ENCODE measurements at regions not wholly inside any gene's neighbourhood (a gene's known extent, or its start where the extent isn't known, plus 50 kb on each side); places are given as distances from the start of the nearest gene placed in this dataset.

- H3K9me3 ChIP-seq (ENCODE audit: control insufficient read depth in 2 of 2, low read length in 2 of 2): no peaks in the 10 kb centered on the region
- H3K27me3 ChIP-seq (ENCODE audit: control insufficient read depth, insufficient read depth, low read length): peaks cover 2% of the 10 kb centered on the region
- Mint-ChIP-seq H3K4me3 (no peak overlapping the region), H3K9me3 (peaks cover 0 to 8% (median 0%) of the 10 kb centered on the region in 7 donors), H3K27me3 (peaks cover 4% of the 10 kb centered on the region), H3K4me1 (no peaks in the 10 kb centered on the region), H3K27ac (no peak overlapping the region), H3K36me3 (no peaks in the 10 kb centered on the region)
- no peaks in the 10 kb centered on the region for H3K36me3 ChIP-seq (ENCODE audit: control insufficient read depth, insufficient read depth, low read length)
- ATAC-seq (ENCODE audit: low read depth in 2 of 2) (no peak), DNase-seq (no peak)
- no peak overlapping the region for H3K27ac ChIP-seq (ENCODE audit: insufficient read depth, low read length, poor library complexity, severe bottlenecking)
- H3K4me1 ChIP-seq (ENCODE audit: control insufficient read depth, insufficient read depth, low read length, poor library complexity, severe bottlenecking): no peaks in the 10 kb centered on the region
- H3K4me3 ChIP-seq (ENCODE audit: low read depth, low read length): no peak overlapping the region
Measured at GRCh38 chr16:49910541-49911071, 54.7 kb upstream of the ZNF423 start.

- no peaks in the 10 kb centered on the region for H3K4me1 Mint-ChIP-seq
- H3K27me3 Mint-ChIP-seq: peaks cover 4% of the 10 kb centered on the region
- H3K4me3 Mint-ChIP-seq: no peak overlapping the region
- peaks cover 2% of the 10 kb centered on the region for H3K27me3 ChIP-seq (ENCODE audit: control insufficient read depth, insufficient read depth, low read length)
- no peak overlapping the region for H3K27ac Mint-ChIP-seq
- no peak overlapping the region for H3K4me3 ChIP-seq (ENCODE audit: low read depth, low read length)
- H3K36me3 ChIP-seq (ENCODE audit: control insufficient read depth, insufficient read depth, low read length): no peaks in the 10 kb centered on the region
- no peaks in the 10 kb centered on the region for H3K4me1 ChIP-seq (ENCODE audit: control insufficient read depth, insufficient read depth, low read length, poor library complexity, severe bottlenecking)
- peaks cover 0 to 8% (median 0%) of the 10 kb centered on the region in 7 donors for H3K9me3 Mint-ChIP-seq
- ATAC-seq (ENCODE audit: low read depth in 2 of 2): no peak
- H3K9me3 ChIP-seq (ENCODE audit: control insufficient read depth in 2 of 2, low read length in 2 of 2): no peaks in the 10 kb centered on the region
- no peak overlapping the region for H3K27ac ChIP-seq (ENCODE audit: insufficient read depth, low read length, poor library complexity, severe bottlenecking)
- no peaks in the 10 kb centered on the region for H3K36me3 Mint-ChIP-seq
- DNase-seq: no peak
Measured at GRCh38 chr16:49911430-49911829, 55.5 kb upstream of the ZNF423 start.

GRCh38 chr16:49912721-49913120, 56.8 kb upstream of the ZNF423 start:
- H3K27me3 Mint-ChIP-seq: peaks cover 4% of the 10 kb centered on the region
- Histone ChIP-seq H3K27ac (ENCODE audit: insufficient read depth, low read length, poor library complexity, severe bottlenecking) (no peak overlapping the region), H3K4me1 (ENCODE audit: control insufficient read depth, insufficient read depth, low read length, poor library complexity, severe bottlenecking) (no peaks in the 10 kb centered on the region), H3K36me3 (ENCODE audit: control insufficient read depth, insufficient read depth, low read length) (no peaks in the 10 kb centered on the region), H3K27me3 (ENCODE audit: control insufficient read depth, insufficient read depth, low read length) (peaks cover 2% of the 10 kb centered on the region), H3K4me3 (ENCODE audit: low read depth, low read length) (no peak overlapping the region), H3K9me3 (ENCODE audit: control insufficient read depth in 2 of 2, low read length in 2 of 2) (no peaks in the 10 kb centered on the region)
- H3K9me3 Mint-ChIP-seq: peaks cover 0 to 8% (median 0%) of the 10 kb centered on the region in 7 donors
- no peak for DNase-seq
- H3K4me3 Mint-ChIP-seq: no peak overlapping the region
- ATAC-seq (ENCODE audit: low read depth in 2 of 2): no peak
- H3K36me3 Mint-ChIP-seq: no peaks in the 10 kb centered on the region
- no peaks in the 10 kb centered on the region for H3K4me1 Mint-ChIP-seq
- H3K27ac Mint-ChIP-seq: no peak overlapping the region

GRCh38 chr16:49913720-49914119, 57.8 kb upstream of the ZNF423 start:
- H3K4me3 ChIP-seq (ENCODE audit: low read depth, low read length): no peak overlapping the region
- no peaks in the 10 kb centered on the region for H3K4me1 ChIP-seq (ENCODE audit: control insufficient read depth, insufficient read depth, low read length, poor library complexity, severe bottlenecking)
- no peak overlapping the region for H3K27ac Mint-ChIP-seq
- no peak for ATAC-seq (ENCODE audit: low read depth in 2 of 2)
- peaks cover 4% of the 10 kb centered on the region for H3K27me3 Mint-ChIP-seq
- peaks cover 2% of the 10 kb centered on the region for H3K27me3 ChIP-seq (ENCODE audit: control insufficient read depth, insufficient read depth, low read length)
- H3K9me3 Mint-ChIP-seq: peaks cover 0 to 8% (median 0%) of the 10 kb centered on the region in 7 donors
- H3K4me3 Mint-ChIP-seq: no peak overlapping the region
- DNase-seq: no peak
- no peaks in the 10 kb centered on the region for H3K4me1 Mint-ChIP-seq
- H3K36me3 ChIP-seq (ENCODE audit: control insufficient read depth, insufficient read depth, low read length): no peaks in the 10 kb centered on the region
- no peak overlapping the region for H3K27ac ChIP-seq (ENCODE audit: insufficient read depth, low read length, poor library complexity, severe bottlenecking)
- H3K36me3 Mint-ChIP-seq: no peaks in the 10 kb centered on the region
- no peaks in the 10 kb centered on the region for H3K9me3 ChIP-seq (ENCODE audit: control insufficient read depth in 2 of 2, low read length in 2 of 2)

GRCh38 chr16:49914657-49915056, 58.7 kb upstream of the ZNF423 start:
- H3K27ac Mint-ChIP-seq: no peak overlapping the region
- peaks cover 4% of the 10 kb centered on the region for H3K27me3 Mint-ChIP-seq

GRCh38 chr16:49918257-49918656, 62.3 kb upstream of the ZNF423 start:
- Histone ChIP-seq H3K9me3 (ENCODE audit: control insufficient read depth in 2 of 2, low read length in 2 of 2) (no peaks in the 10 kb centered on the region), H3K27me3 (ENCODE audit: control insufficient read depth, insufficient read depth, low read length) (no peaks in the 10 kb centered on the region), H3K27ac (ENCODE audit: insufficient read depth, low read length, poor library complexity, severe bottlenecking) (no peak overlapping the region), H3K36me3 (ENCODE audit: control insufficient read depth, insufficient read depth, low read length) (no peaks in the 10 kb centered on the region), H3K4me3 (ENCODE audit: low read depth, low read length) (no peak overlapping the region), H3K4me1 (ENCODE audit: control insufficient read depth, insufficient read depth, low read length, poor library complexity, severe bottlenecking) (no peaks in the 10 kb centered on the region)
- H3K27ac Mint-ChIP-seq: no peak overlapping the region
- H3K36me3 Mint-ChIP-seq: no peaks in the 10 kb centered on the region
- no peak for DNase-seq
- H3K4me1 Mint-ChIP-seq: no peaks in the 10 kb centered on the region
- H3K9me3 Mint-ChIP-seq: no peaks in the 10 kb centered on the region
- H3K27me3 Mint-ChIP-seq: no peaks in the 10 kb centered on the region
- no peak for ATAC-seq (ENCODE audit: low read depth in 2 of 2)
- H3K4me3 Mint-ChIP-seq: no peak overlapping the region

More at GRCh38 chr16:49914657-49915056, 58.7 kb upstream of the ZNF423 start:
- H3K4me1 ChIP-seq (ENCODE audit: control insufficient read depth, insufficient read depth, low read length, poor library complexity, severe bottlenecking): no peaks in the 10 kb centered on the region
- Mint-ChIP-seq H3K36me3 (no peaks in the 10 kb centered on the region), H3K4me3 (no peak overlapping the region), H3K4me1 (no peaks in the 10 kb centered on the region), H3K9me3 (peaks cover 0 to 8% (median 0%) of the 10 kb centered on the region in 7 donors)
- no peak overlapping the region for H3K4me3 ChIP-seq (ENCODE audit: low read depth, low read length)
- no peak overlapping the region for H3K27ac ChIP-seq (ENCODE audit: insufficient read depth, low read length, poor library complexity, severe bottlenecking)
- no peak for ATAC-seq (ENCODE audit: low read depth in 2 of 2)
- H3K27me3 ChIP-seq (ENCODE audit: control insufficient read depth, insufficient read depth, low read length): peaks cover 2% of the 10 kb centered on the region
- no peaks in the 10 kb centered on the region for H3K9me3 ChIP-seq (ENCODE audit: control insufficient read depth in 2 of 2, low read length in 2 of 2)
- no peaks in the 10 kb centered on the region for H3K36me3 ChIP-seq (ENCODE audit: control insufficient read depth, insufficient read depth, low read length)
- no peak for DNase-seq

- H3K9me3 ChIP-seq (ENCODE audit: control insufficient read depth in 2 of 2, low read length in 2 of 2): no peaks in the 10 kb centered on the region
- no peaks in the 10 kb centered on the region for H3K4me1 ChIP-seq (ENCODE audit: control insufficient read depth, insufficient read depth, low read length, poor library complexity, severe bottlenecking)
- DNase-seq: no peak
- no peak overlapping the region for H3K4me3 Mint-ChIP-seq
- no peaks in the 10 kb centered on the region for H3K4me1 Mint-ChIP-seq
- no peaks in the 10 kb centered on the region for H3K9me3 Mint-ChIP-seq
- H3K27me3 ChIP-seq (ENCODE audit: control insufficient read depth, insufficient read depth, low read length): no peaks in the 10 kb centered on the region
- no peak for ATAC-seq (ENCODE audit: low read depth in 2 of 2)
- H3K27ac Mint-ChIP-seq: no peak overlapping the region
- no peaks in the 10 kb centered on the region for H3K36me3 Mint-ChIP-seq
- H3K27ac ChIP-seq (ENCODE audit: insufficient read depth, low read length, poor library complexity, severe bottlenecking): no peak overlapping the region
- H3K36me3 ChIP-seq (ENCODE audit: control insufficient read depth, insufficient read depth, low read length): no peaks in the 10 kb centered on the region
- no peak overlapping the region for H3K4me3 ChIP-seq (ENCODE audit: low read depth, low read length)
- no peaks in the 10 kb centered on the region for H3K27me3 Mint-ChIP-seq
Measured at GRCh38 chr16:49919327-49919726, 63.4 kb upstream of the ZNF423 start.

GRCh38 chr16:49920397-49920796, 64.5 kb upstream of the ZNF423 start:
- no peaks in the 10 kb centered on the region for H3K36me3 Mint-ChIP-seq

More at GRCh38 chr16:49920397-49920796, 64.5 kb upstream of the ZNF423 start:
- Mint-ChIP-seq H3K27me3 (no peaks in the 10 kb centered on the region), H3K4me3 (no peak overlapping the region), H3K27ac (peak overlapping the region in 1 of 3 donors; percentile 18), H3K4me1 (no peaks in the 10 kb centered on the region), H3K9me3 (no peaks in the 10 kb centered on the region)
- H3K27me3 ChIP-seq (ENCODE audit: control insufficient read depth, insufficient read depth, low read length): no peaks in the 10 kb centered on the region
- H3K4me3 ChIP-seq (ENCODE audit: low read depth, low read length): no peak overlapping the region
- H3K36me3 ChIP-seq (ENCODE audit: control insufficient read depth, insufficient read depth, low read length): no peaks in the 10 kb centered on the region
- no peaks in the 10 kb centered on the region for H3K9me3 ChIP-seq (ENCODE audit: control insufficient read depth in 2 of 2, low read length in 2 of 2)
- ATAC-seq (ENCODE audit: low read depth in 2 of 2): no peak
- H3K27ac ChIP-seq (ENCODE audit: insufficient read depth, low read length, poor library complexity, severe bottlenecking): no peak overlapping the region
- no peaks in the 10 kb centered on the region for H3K4me1 ChIP-seq (ENCODE audit: control insufficient read depth, insufficient read depth, low read length, poor library complexity, severe bottlenecking)
- DNase-seq: no peak
